Parathyroid adenoma (tissue), 2 donors: ENCODE measurements at regions not wholly inside any gene's neighbourhood (a gene's known extent, or its start where the extent isn't known, plus 50 kb on each side); places are given as distances from the start of the nearest gene placed in this dataset.

Experiments
- H2AFZ ChIP-seq: fragments of 300-600 bp; sonication (generic); one replicate; pipeline ENCODE4 v1.7.0; 2017; ENCODE audit warnings: antibody characterized with exemption, mild to moderate bottlenecking
- H3K27ac ChIP-seq: fragments of 300-600 bp; sonication (generic); one replicate; pipeline ENCODE4 v1.7.0; 2017
- H3K27me3 ChIP-seq: fragments of 300-600 bp; sonication (generic); one replicate; pipeline ENCODE4 v1.7.0; 2017; ENCODE audit warnings: low read length; ENCODE audit not compliant: control insufficient read depth, insufficient read depth
- H3K36me3 ChIP-seq: fragments of 300-600 bp; sonication (generic); one replicate; pipeline ENCODE4 v1.7.0; 2017; ENCODE audit warnings: low read length; ENCODE audit not compliant: control insufficient read depth, insufficient read depth
- H3K4me1 ChIP-seq: fragments of 300-600 bp; sonication (generic); one replicate; pipeline ENCODE4 v1.7.0; 2017; ENCODE audit warnings: control low read depth
- H3K4me2 ChIP-seq: fragments of 300-600 bp; sonication (generic); one replicate; pipeline ENCODE4 v1.7.0; 2017; ENCODE audit warnings: low read length
- H3K4me3 ChIP-seq: fragments of 300-600 bp; sonication (generic); one replicate; pipeline ENCODE4 v1.7.0; 2017; ENCODE audit warnings: low read depth, low read length
- H3K79me2 ChIP-seq: fragments of 300-600 bp; sonication (generic); one replicate; pipeline ENCODE4 v1.7.0; 2017; ENCODE audit warnings: control low read depth
- H3K9ac ChIP-seq: fragments of 300-600 bp; sonication (generic); one replicate; pipeline ENCODE4 v1.7.0; 2017; ENCODE audit warnings: mild to moderate bottlenecking
- H3K9me3 ChIP-seq: fragments of 300-600 bp; sonication (generic); one replicate; pipeline ENCODE4 v1.7.0; 2017; ENCODE audit warnings: low read length; ENCODE audit not compliant: control insufficient read depth
- CTCF ChIP-seq: fragments of 300-600 bp; sonication (generic); IDR thresholded peaks from one replicate; pipeline ENCODE4 v1.7.0; 2017; ENCODE audit warnings: antibody characterized with exemption, mild to moderate bottlenecking
- donor health status: primary hyperparathyroidism.

GRCh38 chr12:83196694-83197350, 510.1 kb downstream of the TMTC2 start:
- Histone ChIP-seq H3K9ac (no peak overlapping the region), H3K79me2 (no peaks in the 10 kb centered on the region), H3K4me1 (no peaks in the 10 kb centered on the region), H2AFZ (no peak overlapping the region), H3K4me2 (no peak overlapping the region), H3K36me3 (no peaks in the 10 kb centered on the region), H3K9me3 (no peaks in the 10 kb centered on the region), H3K4me3 (no peak overlapping the region), H3K27ac (no peak overlapping the region), H3K27me3 (no peaks in the 10 kb centered on the region)
- no peak for TF ChIP-seq CTCF

GRCh38 chr12:83190631-83191390, 504.1 kb downstream of the TMTC2 start:
- Histone ChIP-seq H3K9me3 (no peaks in the 10 kb centered on the region), H3K27ac (no peak overlapping the region), H3K27me3 (no peaks in the 10 kb centered on the region), H3K9ac (no peak overlapping the region), H3K4me3 (no peak overlapping the region), H3K4me2 (no peak overlapping the region), H2AFZ (no peak overlapping the region), H3K4me1 (no peaks in the 10 kb centered on the region), H3K79me2 (no peaks in the 10 kb centered on the region), H3K36me3 (no peaks in the 10 kb centered on the region)
- TF ChIP-seq CTCF = no peak

- no peaks in the 10 kb centered on the region for H3K79me2 ChIP-seq
- H3K9me3 ChIP-seq = no peaks in the 10 kb centered on the region
- no peak overlapping the region for H3K4me3 ChIP-seq
- H3K27ac ChIP-seq = no peak overlapping the region
- no peak overlapping the region for H3K9ac ChIP-seq
- H2AFZ ChIP-seq = no peak overlapping the region
- no peaks in the 10 kb centered on the region for H3K27me3 ChIP-seq
- TF ChIP-seq CTCF = no peak
- H3K4me2 ChIP-seq = no peak overlapping the region
- H3K36me3 ChIP-seq = no peaks in the 10 kb centered on the region
- H3K4me1 ChIP-seq = no peaks in the 10 kb centered on the region
These were observed 499.7 kb downstream of the TMTC2 start for GRCh38 chr12:83186419-83186818.

GRCh38 chr12:83185241-83185640, 498.5 kb downstream of the TMTC2 start:
- Histone ChIP-seq H3K4me1 (no peaks in the 10 kb centered on the region), H3K9me3 (no peaks in the 10 kb centered on the region), H2AFZ (no peak overlapping the region), H3K36me3 (no peaks in the 10 kb centered on the region), H3K79me2 (no peaks in the 10 kb centered on the region), H3K27me3 (no peaks in the 10 kb centered on the region), H3K9ac (no peak overlapping the region), H3K4me3 (no peak overlapping the region), H3K27ac (no peak overlapping the region), H3K4me2 (no peak overlapping the region)
- no peak for TF ChIP-seq CTCF
